ENCODE measurements at regions not wholly inside any gene's neighbourhood (a gene's known extent, or its start where the extent isn't known, plus 50 kb on each side); places are given as distances from the start of the nearest gene placed in this dataset.

DNA sequence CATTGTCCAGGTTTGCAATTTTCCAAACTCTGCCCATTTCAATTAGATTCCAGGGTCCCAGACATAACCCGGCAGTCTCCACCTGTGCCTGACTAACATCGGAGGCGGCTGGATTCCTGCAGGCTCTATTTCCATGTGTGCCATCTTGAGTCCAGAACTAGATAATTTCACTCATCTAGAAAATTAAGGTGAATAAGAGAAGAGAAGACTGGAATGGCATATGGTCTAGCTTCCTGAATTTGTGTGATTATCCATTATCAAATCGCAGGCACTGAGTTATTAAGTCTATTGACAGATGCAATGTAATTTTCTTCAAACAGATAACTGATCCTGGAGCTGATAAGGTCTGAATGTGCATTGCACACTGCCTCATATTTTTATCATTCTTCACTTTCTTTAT is 305.2 kb downstream of the ETAA1 start:
- TF ChIP-seq, protein P1, sequence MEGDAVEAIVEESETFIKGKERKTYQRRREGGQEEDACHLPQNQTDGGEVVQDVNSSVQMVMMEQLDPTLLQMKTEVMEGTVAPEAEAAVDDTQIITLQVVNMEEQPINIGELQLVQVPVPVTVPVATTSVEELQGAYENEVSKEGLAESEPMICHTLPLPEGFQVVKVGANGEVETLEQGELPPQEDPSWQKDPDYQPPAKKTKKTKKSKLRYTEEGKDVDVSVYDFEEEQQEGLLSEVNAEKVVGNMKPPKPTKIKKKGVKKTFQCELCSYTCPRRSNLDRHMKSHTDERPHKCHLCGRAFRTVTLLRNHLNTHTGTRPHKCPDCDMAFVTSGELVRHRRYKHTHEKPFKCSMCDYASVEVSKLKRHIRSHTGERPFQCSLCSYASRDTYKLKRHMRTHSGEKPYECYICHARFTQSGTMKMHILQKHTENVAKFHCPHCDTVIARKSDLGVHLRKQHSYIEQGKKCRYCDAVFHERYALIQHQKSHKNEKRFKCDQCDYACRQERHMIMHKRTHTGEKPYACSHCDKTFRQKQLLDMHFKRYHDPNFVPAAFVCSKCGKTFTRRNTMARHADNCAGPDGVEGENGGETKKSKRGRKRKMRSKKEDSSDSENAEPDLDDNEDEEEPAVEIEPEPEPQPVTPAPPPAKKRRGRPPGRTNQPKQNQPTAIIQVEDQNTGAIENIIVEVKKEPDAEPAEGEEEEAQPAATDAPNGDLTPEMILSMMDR (optimal IDR thresholded peaks at IDR 0.05 in 1 of 3, IDR thresholded peaks at IDR 0.05 in 1 of 3, conservative IDR thresholded peaks at IDR 0.05 in 1 of 3; ENCODE audit: extremely low read depth in 1 of 3, insufficient read depth in 2 of 3, low read length in 3 of 3): no peak
- no peak for TF ChIP-seq EZH2 (IDR thresholded peaks at IDR 0.05; ENCODE audit: low read length)
- H3K4me2 ChIP-seq (ENCODE audit: control insufficient read depth, extremely low read depth, insufficient read depth, low read depth, low read length): no peak overlapping the region
- no peak overlapping the region for H3K27ac ChIP-seq (ENCODE audit: control insufficient read depth, insufficient read depth, low read length)
- no peak overlapping the region for H2AFZ ChIP-seq (ENCODE audit: control insufficient read depth, low read length)
- no peaks in the 10 kb centered on the region for H3K4me1 ChIP-seq (ENCODE audit: control insufficient read depth, extremely low read depth, insufficient read depth, low read length)
- no peaks in the 10 kb centered on the region for H3K9me1 ChIP-seq (ENCODE audit: control insufficient read depth, extremely low read depth, insufficient read depth, low read length)
- no peaks in the 10 kb centered on the region for H3K36me3 ChIP-seq (ENCODE audit: control insufficient read depth in 2 of 2, extremely low read depth in 1 of 2, insufficient read depth in 2 of 2, low read length in 2 of 2)
- H3K79me2 ChIP-seq (ENCODE audit: control insufficient read depth, insufficient read depth, low read length): no peaks in the 10 kb centered on the region
- no peak overlapping the region for H3K4me3 ChIP-seq (ENCODE audit: control insufficient read depth in 2 of 3, extremely low read depth in 1 of 3, insufficient read depth in 2 of 3, low read depth in 1 of 3, low read length in 3 of 3)
- DNase-seq (ENCODE audit: low read depth, low spot score) (no peak), FAIRE-seq (no peak)
- dilution Hi-C loops (cut with MboI; ENCODE audit: extremely low pct_ligation_motif_present, low sequenced_read_pairs): no loop called here
- H3K27me3 ChIP-seq (ENCODE audit: control insufficient read depth, extremely low read depth, insufficient read depth, low read length): no peaks in the 10 kb centered on the region
- H4K20me1 ChIP-seq (ENCODE audit: control insufficient read depth, extremely low read depth, insufficient read depth, low read length): no peaks in the 10 kb centered on the region
- H3K9me3 ChIP-seq (ENCODE audit: control insufficient read depth, low read depth, low read length): no peaks in the 10 kb centered on the region
- H3K9ac ChIP-seq (ENCODE audit: control insufficient read depth, extremely low read depth, insufficient read depth, low read length): no peak overlapping the region

DNA sequence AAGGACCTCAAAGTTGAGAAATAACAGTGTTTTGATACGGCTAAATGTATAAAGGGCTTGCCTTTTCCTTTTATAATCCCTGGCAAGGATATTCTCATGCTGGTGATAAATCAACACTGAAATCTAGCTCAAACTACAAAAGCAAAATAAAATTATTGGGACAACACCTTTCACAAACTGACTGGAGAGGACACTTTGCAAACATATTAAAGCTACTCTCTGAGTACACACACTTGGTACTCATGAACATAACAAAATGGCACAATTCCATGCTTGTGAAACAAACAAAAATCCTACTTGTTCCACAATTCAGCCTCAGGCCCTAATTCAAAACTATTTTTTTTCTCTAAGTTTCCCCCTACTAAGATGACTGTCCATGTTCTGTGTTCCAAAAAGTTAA is 305.8 kb downstream of the ETAA1 start:
- H3K4me3 ChIP-seq (ENCODE audit: control insufficient read depth in 2 of 3, extremely low read depth in 1 of 3, insufficient read depth in 2 of 3, low read depth in 1 of 3, low read length in 3 of 3): no peak overlapping the region
- H3K27ac ChIP-seq (ENCODE audit: control insufficient read depth, insufficient read depth, low read length): no peak overlapping the region
- H4K20me1 ChIP-seq (ENCODE audit: control insufficient read depth, extremely low read depth, insufficient read depth, low read length): no peaks in the 10 kb centered on the region
- no peaks in the 10 kb centered on the region for H3K4me1 ChIP-seq (ENCODE audit: control insufficient read depth, extremely low read depth, insufficient read depth, low read length)
- H3K36me3 ChIP-seq (ENCODE audit: control insufficient read depth in 2 of 2, extremely low read depth in 1 of 2, insufficient read depth in 2 of 2, low read length in 2 of 2): no peaks in the 10 kb centered on the region
- FAIRE-seq: no peak
- no peaks in the 10 kb centered on the region for H3K9me3 ChIP-seq (ENCODE audit: control insufficient read depth, low read depth, low read length)
- no peak overlapping the region for H3K9ac ChIP-seq (ENCODE audit: control insufficient read depth, extremely low read depth, insufficient read depth, low read length)
- no peak for DNase-seq (ENCODE audit: low read depth, low spot score)
- H3K79me2 ChIP-seq (ENCODE audit: control insufficient read depth, insufficient read depth, low read length): no peaks in the 10 kb centered on the region
- H2AFZ ChIP-seq (ENCODE audit: control insufficient read depth, low read length): no peak overlapping the region
- H3K27me3 ChIP-seq (ENCODE audit: control insufficient read depth, extremely low read depth, insufficient read depth, low read length): no peaks in the 10 kb centered on the region
- no peaks in the 10 kb centered on the region for H3K9me1 ChIP-seq (ENCODE audit: control insufficient read depth, extremely low read depth, insufficient read depth, low read length)
- TF ChIP-seq, protein P1 (optimal IDR thresholded peaks at IDR 0.05 in 1 of 3, IDR thresholded peaks at IDR 0.05 in 1 of 3, conservative IDR thresholded peaks at IDR 0.05 in 1 of 3; ENCODE audit: extremely low read depth in 1 of 3, insufficient read depth in 2 of 3, low read length in 3 of 3): no peak
- TF ChIP-seq EZH2 (IDR thresholded peaks at IDR 0.05; ENCODE audit: low read length): no peak
- dilution Hi-C loops (cut with MboI; ENCODE audit: extremely low pct_ligation_motif_present, low sequenced_read_pairs): no loop called here
- no peak overlapping the region for H3K4me2 ChIP-seq (ENCODE audit: control insufficient read depth, extremely low read depth, insufficient read depth, low read depth, low read length)
